ENCODE measurements at regions not wholly inside any gene's neighbourhood (a gene's known extent, or its start where the extent isn't known, plus 50 kb on each side); places are given as distances from the start of the nearest gene placed in this dataset.

DNA sequence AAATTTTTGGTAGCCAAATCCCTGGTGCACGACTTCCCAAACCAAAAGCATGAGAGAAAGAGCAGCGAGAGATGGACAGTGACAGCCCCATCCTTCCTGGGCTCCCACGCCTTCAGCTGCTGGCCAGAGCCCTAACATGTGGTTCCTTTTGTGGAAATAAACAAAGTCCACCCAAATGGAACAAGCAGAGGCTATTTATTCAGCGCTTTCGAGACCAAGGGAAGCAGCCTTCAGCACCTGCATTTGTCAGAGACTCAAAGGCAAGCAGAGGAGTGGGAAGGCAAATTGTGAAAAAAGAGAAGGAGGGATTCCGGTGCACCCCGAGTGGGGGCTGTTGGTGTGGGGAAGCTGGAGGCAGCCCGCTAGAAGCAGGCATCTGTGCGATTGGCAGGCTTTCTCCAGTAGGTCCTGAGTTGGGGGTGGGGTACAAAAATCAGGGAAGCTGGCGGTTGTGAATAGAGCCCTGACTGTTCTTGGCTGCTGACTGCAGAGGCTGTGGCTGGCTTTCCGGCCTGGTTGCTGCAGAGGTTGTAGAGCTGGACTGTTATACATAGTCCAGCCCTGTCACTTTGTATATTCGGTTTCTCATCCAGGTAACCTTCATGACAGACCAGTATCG lies 427.2 kb downstream of the OCA2 start:
- H3K27me3 ChIP-seq (ENCODE audit: control insufficient read depth, insufficient read depth): no peaks in the 10 kb centered on the region
- H3K9me3 ChIP-seq (ENCODE audit: control insufficient read depth, low read length): no peaks in the 10 kb centered on the region
- no peaks in the 10 kb centered on the region for H3K4me1 ChIP-seq (ENCODE audit: control insufficient read depth, insufficient read depth, low read length)
- intact Hi-C loops (cut with DNase I): no loop called here
- H3K4me3 ChIP-seq (ENCODE audit: low read length): no peak overlapping the region
- WGBS: 59% methylated on average over 13 of the region's 13 CpGs
- no peak overlapping the region for H3K27ac ChIP-seq (ENCODE audit: low read length)
- ATAC-seq (no peak), DNase-seq (no peak)

- ATAC-seq (no peak), DNase-seq (no peak)
- Histone ChIP-seq H3K27ac (ENCODE audit: low read length) (no peak overlapping the region), H3K4me3 (ENCODE audit: low read length) (no peak overlapping the region), H3K27me3 (ENCODE audit: control insufficient read depth, insufficient read depth) (no peaks in the 10 kb centered on the region), H3K4me1 (ENCODE audit: control insufficient read depth, insufficient read depth, low read length) (no peaks in the 10 kb centered on the region), H3K9me3 (ENCODE audit: control insufficient read depth, low read length) (no peaks in the 10 kb centered on the region)
- 50% methylated on average over 11 of the region's 11 CpGs for WGBS
- intact Hi-C loops (cut with DNase I): no loop called here
These were observed 428.5 kb downstream of the OCA2 start for GRCh38 chr15:27670486-27671209.

DNA sequence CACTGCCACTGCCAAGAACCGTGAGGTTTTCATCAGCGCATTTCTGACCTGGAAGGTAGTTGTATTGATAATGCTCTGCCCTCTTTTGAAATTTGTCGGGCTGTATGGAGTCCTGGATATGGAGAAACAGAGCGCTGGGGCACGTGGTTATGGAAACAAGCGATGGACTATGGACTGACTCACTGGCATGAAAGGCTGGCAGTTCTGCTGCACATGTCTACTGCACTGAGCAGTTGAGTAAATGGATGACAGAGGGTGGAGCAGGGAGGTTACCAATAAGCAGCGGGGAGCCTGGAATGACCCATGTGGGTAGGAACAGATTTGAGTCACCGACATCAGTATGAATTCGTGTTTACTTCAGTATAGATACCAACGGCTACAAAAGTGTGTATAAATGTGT lies 429.5 kb downstream of the OCA2 start:
- H3K9me3 ChIP-seq (ENCODE audit: control insufficient read depth, low read length): no peaks in the 10 kb centered on the region
- 87% methylated on average over 10 of the region's 10 CpGs for WGBS
- no peak overlapping the region for H3K27ac ChIP-seq (ENCODE audit: low read length)
- no peak overlapping the region for H3K4me3 ChIP-seq (ENCODE audit: low read length)
- no peaks in the 10 kb centered on the region for H3K4me1 ChIP-seq (ENCODE audit: control insufficient read depth, insufficient read depth, low read length)
- H3K27me3 ChIP-seq (ENCODE audit: control insufficient read depth, insufficient read depth): no peaks in the 10 kb centered on the region
- DNase-seq: no peak
- ATAC-seq: no peak
- intact Hi-C loops (cut with DNase I): no loop called here

DNA sequence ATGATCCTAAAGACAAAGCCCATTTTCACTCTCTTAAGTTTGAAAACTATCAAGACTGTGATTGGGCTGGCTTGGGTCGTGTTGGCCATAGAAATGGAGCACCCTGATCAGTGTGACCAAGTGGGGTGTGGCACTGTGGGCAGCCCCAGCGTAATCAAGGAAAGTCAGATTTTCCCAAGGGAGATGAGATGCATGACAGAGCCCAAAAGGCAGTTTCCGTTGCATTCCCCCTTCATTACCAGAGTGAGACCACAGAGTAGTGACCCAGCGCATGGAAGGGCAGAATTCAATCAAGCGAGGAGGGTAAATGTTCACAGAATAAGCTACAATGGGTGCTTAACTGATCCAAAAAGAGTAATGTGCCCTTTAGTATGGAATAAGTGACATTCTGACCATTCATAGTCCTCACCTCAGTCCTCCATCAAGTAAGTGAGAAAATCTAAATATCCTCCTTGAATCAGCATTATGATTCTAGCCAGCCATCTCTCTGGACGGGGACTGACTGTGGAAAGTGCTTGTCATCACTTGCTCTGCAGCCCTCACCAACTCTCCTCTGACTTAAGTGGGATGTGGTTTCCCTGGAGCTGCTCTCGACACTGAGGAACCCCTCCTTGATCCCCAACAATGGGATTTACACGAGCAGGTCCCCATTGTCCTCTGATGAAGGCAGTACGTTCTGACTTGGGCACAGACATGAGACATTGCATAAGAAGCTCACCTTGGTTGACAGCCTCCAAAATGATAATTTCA lies 430.5 kb downstream of the OCA2 start:
- no peaks in the 10 kb centered on the region for H3K27me3 ChIP-seq (ENCODE audit: control insufficient read depth, insufficient read depth)
- 74% methylated on average over 9 of the region's 9 CpGs for WGBS

GRCh38 chr15:27665002-27665401 lies 434.1 kb downstream of the OCA2 start:
- H3K4me3 ChIP-seq (ENCODE audit: low read length): no peak overlapping the region
- ATAC-seq: no peak
- H3K4me1 ChIP-seq (ENCODE audit: control insufficient read depth, insufficient read depth, low read length): no peaks in the 10 kb centered on the region
- 57% methylated on average over 5 of the region's 5 CpGs for WGBS
- H3K27ac ChIP-seq (ENCODE audit: low read length): no peak overlapping the region
- intact Hi-C loops (cut with DNase I): no loop called here
- H3K27me3 ChIP-seq (ENCODE audit: control insufficient read depth, insufficient read depth): no peaks in the 10 kb centered on the region
- DNase-seq: no peak
- no peaks in the 10 kb centered on the region for H3K9me3 ChIP-seq (ENCODE audit: control insufficient read depth, low read length)

More for the DNA sequence above, 430.5 kb downstream of the OCA2 start:
- ATAC-seq: no peak
- H3K4me1 ChIP-seq (ENCODE audit: control insufficient read depth, insufficient read depth, low read length): no peaks in the 10 kb centered on the region
- no peaks in the 10 kb centered on the region for H3K9me3 ChIP-seq (ENCODE audit: control insufficient read depth, low read length)
- no peak for DNase-seq
- H3K4me3 ChIP-seq (ENCODE audit: low read length): no peak overlapping the region
- intact Hi-C loops (cut with DNase I): no loop called here
- no peak overlapping the region for H3K27ac ChIP-seq (ENCODE audit: low read length)

- intact Hi-C loops (cut with DNase I): no loop called here
- no peaks in the 10 kb centered on the region for H3K27me3 ChIP-seq (ENCODE audit: control insufficient read depth, insufficient read depth)
- H3K9me3 ChIP-seq (ENCODE audit: control insufficient read depth, low read length): no peaks in the 10 kb centered on the region
These were observed 436.2 kb downstream of the OCA2 start for GRCh38 chr15:27662892-27663291.

GRCh38 chr15:27660676-27661075 lies 438.4 kb downstream of the OCA2 start:
- DNase-seq (no peak), ATAC-seq (no peak)
- H3K9me3 ChIP-seq (ENCODE audit: control insufficient read depth, low read length): no peaks in the 10 kb centered on the region
- intact Hi-C loops (cut with DNase I): no loop called here
- no peak overlapping the region for H3K27ac ChIP-seq (ENCODE audit: low read length)
- no peak overlapping the region for H3K4me3 ChIP-seq (ENCODE audit: low read length)
- no peaks in the 10 kb centered on the region for H3K4me1 ChIP-seq (ENCODE audit: control insufficient read depth, insufficient read depth, low read length)
- H3K27me3 ChIP-seq (ENCODE audit: control insufficient read depth, insufficient read depth): no peaks in the 10 kb centered on the region

More at GRCh38 chr15:27662892-27663291, 436.2 kb downstream of the OCA2 start:
- Histone ChIP-seq H3K4me3 (ENCODE audit: low read length) (no peak overlapping the region), H3K27ac (ENCODE audit: low read length) (no peak overlapping the region), H3K4me1 (ENCODE audit: control insufficient read depth, insufficient read depth, low read length) (no peaks in the 10 kb centered on the region)
- ATAC-seq (no peak), DNase-seq (no peak)

DNA sequence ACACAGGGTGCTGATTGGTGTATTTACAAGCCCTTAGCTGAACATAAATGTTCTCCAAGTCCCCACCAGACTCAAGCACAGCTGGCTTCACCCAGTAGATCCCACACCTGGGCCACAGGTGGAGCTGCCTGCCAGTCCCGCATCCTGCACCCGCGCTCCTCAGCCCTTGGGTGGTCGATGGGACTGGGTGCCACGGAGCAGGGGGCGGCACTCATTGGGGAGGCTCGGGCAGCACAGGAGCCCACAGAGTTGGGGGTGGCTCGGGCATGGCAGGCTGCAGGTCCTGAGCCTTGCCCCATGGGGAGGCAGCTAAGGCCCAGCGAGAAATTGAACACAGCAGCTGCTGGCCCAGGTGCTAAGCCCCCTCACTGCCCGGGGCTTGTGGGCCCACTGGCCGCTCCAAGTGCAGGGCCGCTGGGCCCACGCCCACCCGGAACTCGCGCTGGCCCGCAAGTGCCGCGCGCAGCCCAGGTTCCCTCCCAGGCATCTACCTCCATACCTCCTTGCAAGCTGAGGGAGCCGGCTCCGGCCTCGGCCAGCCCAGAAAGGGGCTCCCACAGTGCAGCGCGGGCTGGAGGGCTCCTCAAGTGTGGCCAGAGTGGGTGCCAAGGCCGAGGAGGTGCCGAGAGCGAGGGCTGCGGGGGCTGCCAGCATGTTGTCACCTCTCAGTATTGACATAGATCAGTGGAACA lies 442.7 kb downstream of the OCA2 start:
- Histone ChIP-seq H3K27me3 (ENCODE audit: control insufficient read depth, insufficient read depth) (no peaks in the 10 kb centered on the region), H3K9me3 (ENCODE audit: control insufficient read depth, low read length) (no peaks in the 10 kb centered on the region), H3K4me3 (ENCODE audit: low read length) (no peak overlapping the region), H3K4me1 (ENCODE audit: control insufficient read depth, insufficient read depth, low read length) (no peaks in the 10 kb centered on the region), H3K27ac (ENCODE audit: low read length) (no peak overlapping the region)
- intact Hi-C loops (cut with DNase I): no loop called here
- DNase-seq: no peak
- 95% methylated on average over 29 of the region's 29 CpGs for WGBS
- ATAC-seq: no peak

DNA sequence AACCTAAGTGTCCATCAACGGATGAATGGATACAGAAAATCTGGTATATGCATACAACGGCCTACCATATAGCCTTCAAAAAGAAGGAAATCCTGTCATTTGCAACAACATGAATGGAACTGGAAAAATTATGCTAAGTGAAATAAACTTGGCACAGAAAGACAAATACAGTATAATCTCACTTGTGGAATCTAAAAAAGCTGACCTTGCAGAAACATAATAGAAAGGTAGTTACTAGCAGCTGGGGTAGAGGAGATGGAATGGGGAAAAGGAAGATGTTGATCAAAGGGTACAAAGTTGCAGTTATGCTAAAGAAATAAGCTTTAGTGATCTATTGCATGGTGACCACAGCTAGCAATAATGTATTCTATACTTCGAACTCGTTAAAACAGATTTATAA lies 444.1 kb downstream of the OCA2 start:
- ATAC-seq: no peak
- Histone ChIP-seq H3K9me3 (ENCODE audit: control insufficient read depth, low read length) (no peaks in the 10 kb centered on the region), H3K27me3 (ENCODE audit: control insufficient read depth, insufficient read depth) (no peaks in the 10 kb centered on the region), H3K4me3 (ENCODE audit: low read length) (no peak overlapping the region), H3K4me1 (ENCODE audit: control insufficient read depth, insufficient read depth, low read length) (no peaks in the 10 kb centered on the region), H3K27ac (ENCODE audit: low read length) (no peak overlapping the region)
- no peak for DNase-seq
- intact Hi-C loops (cut with DNase I): no loop called here
- WGBS: 76% methylated on average over 4 of the region's 4 CpGs

DNA sequence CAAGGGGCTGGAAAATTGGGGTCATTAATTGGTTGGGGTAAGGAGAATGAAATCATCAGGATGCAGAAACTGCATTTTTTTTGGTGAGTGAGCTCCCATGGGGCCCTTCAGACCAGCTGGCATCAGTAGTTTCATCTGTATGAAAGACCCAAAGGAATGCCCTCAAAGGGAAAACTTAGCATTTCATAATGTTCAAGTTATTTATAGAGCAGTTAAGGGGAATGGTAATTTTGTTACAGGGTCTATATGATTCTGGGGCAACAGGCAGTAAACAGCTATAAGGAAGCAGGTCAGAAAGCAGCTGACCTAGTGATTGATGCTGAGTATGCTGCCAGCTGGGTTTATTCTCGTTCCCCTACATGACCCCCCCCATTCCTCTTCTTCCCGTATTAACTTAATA lies 448.9 kb downstream of the OCA2 start:
- Histone ChIP-seq H3K27ac (ENCODE audit: low read length) (no peak overlapping the region), H3K27me3 (ENCODE audit: control insufficient read depth, insufficient read depth) (no peaks in the 10 kb centered on the region), H3K4me3 (ENCODE audit: low read length) (no peak overlapping the region), H3K4me1 (ENCODE audit: control insufficient read depth, insufficient read depth, low read length) (no peaks in the 10 kb centered on the region), H3K9me3 (ENCODE audit: control insufficient read depth, low read length) (no peaks in the 10 kb centered on the region)
- intact Hi-C loops (cut with DNase I): no loop called here
- DNase-seq (no peak), ATAC-seq (no peak)
- whole genome bisulfite sequencing: 66% methylated on average over 2 of the region's 2 CpGs

- WGBS: 54% methylated on average over 4 of the region's 4 CpGs
- no peak for DNase-seq
- Histone ChIP-seq H3K27ac (ENCODE audit: low read length) (no peak overlapping the region), H3K4me1 (ENCODE audit: control insufficient read depth, insufficient read depth, low read length) (no peaks in the 10 kb centered on the region), H3K9me3 (ENCODE audit: control insufficient read depth, low read length) (no peaks in the 10 kb centered on the region), H3K4me3 (ENCODE audit: low read length) (no peak overlapping the region), H3K27me3 (ENCODE audit: control insufficient read depth, insufficient read depth) (no peaks in the 10 kb centered on the region)
- intact Hi-C loops (cut with DNase I): no loop called here
- ATAC-seq: no peak
These were observed 450.8 kb downstream of the OCA2 start for GRCh38 chr15:27648359-27648758.
